ENCODE measurements at regions not wholly inside any gene's neighbourhood (a gene's known extent, or its start where the extent isn't known, plus 50 kb on each side); places are given as distances from the start of the nearest gene placed in this dataset.

DNA sequence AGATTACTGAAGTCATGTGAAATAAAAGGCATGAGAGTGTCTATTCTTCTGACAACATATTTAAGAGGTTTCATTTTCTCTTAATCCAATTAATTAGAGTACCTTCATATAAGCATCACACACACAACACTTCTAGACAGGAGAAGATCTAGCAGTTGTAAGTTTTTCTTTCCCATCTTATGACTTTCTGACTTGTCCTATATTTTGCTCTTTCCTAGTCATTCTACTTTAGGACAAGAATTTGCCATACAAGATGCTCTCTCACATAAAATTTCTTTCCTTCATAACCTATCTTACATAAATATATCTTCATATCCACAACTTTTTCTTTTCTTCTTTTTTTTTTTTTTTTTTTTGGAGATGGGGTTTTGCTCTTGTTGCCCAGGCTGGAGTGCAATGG lies 118.3 kb upstream of the SERPIND1 start:
- TF ChIP-seq EP300 (IDR thresholded peaks at IDR 0.05): no peak
- Histone ChIP-seq H3K4me3 (no peak overlapping the region), H3K36me3 (no peaks in the 10 kb centered on the region), H3K4me1 (no peaks in the 10 kb centered on the region), H3K9me3 (no peaks in the 10 kb centered on the region), H3K27ac (no peak overlapping the region), H3K27me3 (peaks cover 2% of the 10 kb centered on the region)
- no peak for DNase-seq (ENCODE audit: low spot score in 2 of 2)

DNA sequence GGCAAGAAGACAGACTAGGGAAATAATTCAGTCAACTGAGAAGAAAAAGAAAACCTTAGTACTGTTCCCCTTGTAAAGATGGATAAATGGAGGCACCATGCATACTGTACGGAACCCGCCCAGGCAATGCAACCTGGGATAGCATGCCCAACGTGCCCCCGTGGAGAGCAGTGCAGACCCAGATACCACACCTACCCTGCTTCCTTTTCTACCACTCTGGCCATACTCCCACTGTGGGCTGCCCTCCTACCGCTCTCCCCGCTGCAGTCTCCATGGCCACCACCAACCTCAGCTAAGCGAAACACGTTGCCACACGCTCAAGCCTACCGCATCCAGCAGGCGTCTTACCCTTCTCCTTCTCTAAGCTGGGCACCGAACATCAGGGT lies 117.4 kb upstream of the SERPIND1 start:
- 89% methylated on average over 12 of the region's 12 CpGs for WGBS
- no peak for DNase-seq (ENCODE audit: low spot score in 2 of 2)

DNA sequence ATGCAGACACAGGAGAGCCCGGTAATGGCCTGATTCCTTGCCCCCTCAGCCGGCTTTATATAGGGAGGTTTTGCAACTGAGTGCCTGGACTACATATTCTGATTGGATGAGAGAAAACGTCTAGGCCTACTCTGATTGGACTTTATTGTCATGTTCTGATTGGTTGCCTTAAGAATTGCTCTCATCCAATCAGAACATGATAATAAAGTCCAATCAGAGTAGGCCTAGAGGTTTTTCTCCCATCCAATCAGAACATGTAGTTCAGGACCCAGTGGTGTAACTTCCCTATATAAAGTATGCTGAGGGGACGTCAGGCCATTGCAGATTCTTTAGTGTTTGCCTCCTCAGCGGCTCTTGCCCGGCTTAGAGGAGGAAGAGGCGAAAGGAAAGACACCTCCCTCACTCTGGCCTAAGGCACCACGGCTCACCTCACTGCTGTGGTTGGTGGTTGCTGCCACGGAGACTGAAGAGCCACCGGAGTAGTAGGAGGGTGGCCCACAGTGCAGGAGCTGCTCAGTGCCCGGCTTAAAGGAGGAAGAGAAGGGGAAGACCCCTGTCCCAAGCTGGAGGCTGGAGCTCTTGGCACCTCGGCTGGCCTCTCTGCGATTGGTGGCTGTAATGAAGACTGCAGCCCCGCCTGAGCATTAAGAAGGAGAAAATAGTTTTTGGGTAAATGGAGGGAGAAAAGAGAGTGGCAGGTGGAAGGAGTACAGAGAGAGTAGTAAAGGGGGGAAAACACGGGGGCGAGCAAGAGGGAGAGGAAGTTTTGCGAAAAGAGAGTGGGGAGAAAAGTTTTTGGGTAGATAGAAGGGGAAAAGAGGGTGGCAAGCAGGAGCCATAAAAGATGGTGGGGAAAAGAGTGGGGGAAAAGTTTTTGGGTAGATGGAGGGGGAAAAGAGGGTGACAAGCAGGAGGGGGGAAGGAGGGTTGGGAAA lies 116.7 kb upstream of the SERPIND1 start:
- TF ChIP-seq POLR2AphosphoS5 (IDR thresholded peaks at IDR 0.05) (no peak), POLR2A (IDR thresholded peaks at IDR 0.05) (no peak), EP300 (IDR thresholded peaks at IDR 0.05) (no peak)
- TF ChIP-seq, protein P1, sequence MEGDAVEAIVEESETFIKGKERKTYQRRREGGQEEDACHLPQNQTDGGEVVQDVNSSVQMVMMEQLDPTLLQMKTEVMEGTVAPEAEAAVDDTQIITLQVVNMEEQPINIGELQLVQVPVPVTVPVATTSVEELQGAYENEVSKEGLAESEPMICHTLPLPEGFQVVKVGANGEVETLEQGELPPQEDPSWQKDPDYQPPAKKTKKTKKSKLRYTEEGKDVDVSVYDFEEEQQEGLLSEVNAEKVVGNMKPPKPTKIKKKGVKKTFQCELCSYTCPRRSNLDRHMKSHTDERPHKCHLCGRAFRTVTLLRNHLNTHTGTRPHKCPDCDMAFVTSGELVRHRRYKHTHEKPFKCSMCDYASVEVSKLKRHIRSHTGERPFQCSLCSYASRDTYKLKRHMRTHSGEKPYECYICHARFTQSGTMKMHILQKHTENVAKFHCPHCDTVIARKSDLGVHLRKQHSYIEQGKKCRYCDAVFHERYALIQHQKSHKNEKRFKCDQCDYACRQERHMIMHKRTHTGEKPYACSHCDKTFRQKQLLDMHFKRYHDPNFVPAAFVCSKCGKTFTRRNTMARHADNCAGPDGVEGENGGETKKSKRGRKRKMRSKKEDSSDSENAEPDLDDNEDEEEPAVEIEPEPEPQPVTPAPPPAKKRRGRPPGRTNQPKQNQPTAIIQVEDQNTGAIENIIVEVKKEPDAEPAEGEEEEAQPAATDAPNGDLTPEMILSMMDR (IDR thresholded peaks at IDR 0.05): no peak
- Histone ChIP-seq H3K4me1 (no peaks in the 10 kb centered on the region), H3K27ac (no peak overlapping the region), H3K4me3 (no peak overlapping the region), H3K27me3 (peaks cover 5% of the 10 kb centered on the region), H3K9me3 (no peaks in the 10 kb centered on the region), H3K36me3 (no peaks in the 10 kb centered on the region)
- no peak for DNase-seq (ENCODE audit: low spot score in 2 of 2)
- WGBS: 86% methylated on average over 17 of the region's 17 CpGs

More for the DNA sequence above, 117.4 kb upstream of the SERPIND1 start:
- Histone ChIP-seq H3K4me3 (no peak overlapping the region), H3K4me1 (no peaks in the 10 kb centered on the region), H3K9me3 (no peaks in the 10 kb centered on the region), H3K36me3 (no peaks in the 10 kb centered on the region), H3K27me3 (peaks cover 5% of the 10 kb centered on the region), H3K27ac (no peak overlapping the region)
- TF ChIP-seq, protein P1 (IDR thresholded peaks at IDR 0.05): no peak
- no peak for TF ChIP-seq EP300 (IDR thresholded peaks at IDR 0.05)
- TF ChIP-seq POLR2A (IDR thresholded peaks at IDR 0.05): no peak
- no peak for TF ChIP-seq POLR2AphosphoS5 (IDR thresholded peaks at IDR 0.05)

All from suprapubic skin (tissue), 4 donors.